GM18519 (cell line): ENCODE measurements at regions not wholly inside any gene's neighbourhood (a gene's known extent, or its start where the extent isn't known, plus 50 kb on each side); places are given as distances from the start of the nearest gene placed in this dataset.

Experiments
- ATAC-seq: cut with Tn5 transposase; IDR thresholded peaks from one replicate; pipeline ENCODE4 v1.9.1; 2021; ENCODE audit warnings: mild to moderate bottlenecking, moderate library complexity; ENCODE audit not compliant: unreplicated experiment, low FRiP score

DNA sequence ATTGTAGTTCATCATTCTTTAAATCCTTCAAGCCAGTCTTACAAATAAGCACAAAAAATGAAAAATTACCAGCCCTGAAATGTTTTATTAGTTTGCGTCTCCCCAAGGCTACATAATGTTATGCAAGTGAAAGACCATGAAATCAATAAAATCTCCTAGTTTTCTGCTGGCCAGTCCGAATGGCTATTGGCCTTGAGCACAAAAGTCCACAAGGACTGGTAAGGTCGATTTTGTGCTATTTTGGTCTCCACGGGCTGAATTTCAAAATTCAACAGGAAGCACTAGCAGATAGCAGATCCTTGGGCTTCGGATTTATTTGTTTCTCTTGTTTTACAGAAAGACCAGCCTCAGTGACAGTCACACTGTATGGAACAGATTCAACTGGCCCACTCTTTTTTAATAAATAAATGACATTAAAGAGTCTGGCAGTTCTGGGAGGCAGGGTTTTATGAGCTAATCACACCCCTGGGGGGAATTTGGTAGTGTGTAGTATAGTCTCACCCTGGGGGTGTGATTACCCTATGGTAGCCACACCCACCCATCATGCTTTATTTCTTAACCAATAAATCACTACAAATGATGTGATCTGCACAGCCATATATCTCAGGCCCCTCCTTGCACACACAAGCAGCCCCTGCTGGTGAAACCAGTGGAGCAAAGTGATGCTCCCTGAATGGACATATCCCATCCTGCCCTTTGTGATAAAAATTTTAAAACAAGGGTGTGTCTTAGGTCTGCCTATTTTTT, 51.1 kb upstream of the TMEM33 start:
- no peak for ATAC-seq

DNA sequence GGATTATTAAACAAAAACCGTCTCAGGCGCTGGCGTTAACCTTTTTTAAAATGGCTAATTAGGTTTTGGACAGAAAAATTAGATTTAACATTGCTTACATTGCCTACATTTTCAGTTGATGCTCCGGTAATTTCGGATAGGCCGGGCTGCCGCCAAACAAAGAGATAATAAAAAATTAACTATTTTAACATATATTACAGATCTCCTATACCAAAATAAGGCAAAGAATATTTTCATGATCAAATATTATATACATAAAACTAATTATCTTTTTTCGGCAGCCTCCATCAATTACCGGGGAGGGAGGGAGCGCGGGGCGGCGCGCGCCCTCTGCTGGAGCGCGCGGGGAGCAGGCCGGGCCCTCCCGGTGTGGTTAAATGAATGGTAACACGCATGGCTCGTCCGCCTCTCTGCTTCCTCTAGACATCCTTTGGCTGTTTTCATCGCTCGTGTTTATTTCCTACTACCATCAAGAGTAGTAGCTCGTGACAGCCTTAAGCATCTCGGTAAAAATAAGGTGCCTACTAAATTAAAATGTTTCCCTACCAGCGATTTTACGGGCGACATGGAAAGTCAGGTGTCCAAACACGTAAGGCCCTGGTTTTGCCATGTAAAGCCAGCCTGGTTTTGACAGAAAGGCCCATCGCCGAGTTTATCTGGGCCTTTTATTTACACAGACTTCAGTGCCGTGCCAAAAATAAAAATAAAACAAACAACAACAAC, 52.4 kb upstream of the TMEM33 start:
- no peak for ATAC-seq

DNA sequence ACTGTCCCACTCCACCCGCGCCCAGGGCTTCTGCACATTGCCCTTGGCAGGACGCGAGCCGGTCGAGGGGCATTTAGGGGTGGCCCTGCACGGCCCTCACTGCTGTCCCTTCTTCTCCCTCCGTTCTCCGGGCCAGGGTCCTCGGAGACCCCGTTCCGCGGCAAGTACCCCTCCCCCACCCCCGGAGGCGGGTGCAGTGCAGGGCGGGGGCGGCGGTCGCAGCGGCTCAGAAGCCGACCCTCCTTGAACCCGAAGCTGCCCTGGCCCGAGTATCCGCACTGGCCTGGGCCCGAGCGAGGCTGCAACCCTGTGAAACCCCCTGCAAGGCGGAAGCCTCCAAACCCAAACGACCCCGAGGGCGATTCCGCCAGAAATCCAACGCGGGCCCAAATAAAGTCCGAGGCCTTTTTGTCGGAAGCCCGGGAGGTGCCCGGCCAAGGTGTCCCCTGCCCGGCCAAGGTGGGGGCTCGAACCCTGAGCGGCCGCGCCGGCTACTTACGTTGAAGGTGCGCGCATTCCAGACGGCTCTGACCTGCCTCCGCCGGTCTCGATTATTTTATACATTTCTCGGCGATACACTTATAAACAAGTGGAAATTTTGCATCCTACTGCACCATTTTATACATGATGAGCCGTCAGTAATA, 53.1 kb upstream of the TMEM33 start:
- no peak for ATAC-seq

DNA sequence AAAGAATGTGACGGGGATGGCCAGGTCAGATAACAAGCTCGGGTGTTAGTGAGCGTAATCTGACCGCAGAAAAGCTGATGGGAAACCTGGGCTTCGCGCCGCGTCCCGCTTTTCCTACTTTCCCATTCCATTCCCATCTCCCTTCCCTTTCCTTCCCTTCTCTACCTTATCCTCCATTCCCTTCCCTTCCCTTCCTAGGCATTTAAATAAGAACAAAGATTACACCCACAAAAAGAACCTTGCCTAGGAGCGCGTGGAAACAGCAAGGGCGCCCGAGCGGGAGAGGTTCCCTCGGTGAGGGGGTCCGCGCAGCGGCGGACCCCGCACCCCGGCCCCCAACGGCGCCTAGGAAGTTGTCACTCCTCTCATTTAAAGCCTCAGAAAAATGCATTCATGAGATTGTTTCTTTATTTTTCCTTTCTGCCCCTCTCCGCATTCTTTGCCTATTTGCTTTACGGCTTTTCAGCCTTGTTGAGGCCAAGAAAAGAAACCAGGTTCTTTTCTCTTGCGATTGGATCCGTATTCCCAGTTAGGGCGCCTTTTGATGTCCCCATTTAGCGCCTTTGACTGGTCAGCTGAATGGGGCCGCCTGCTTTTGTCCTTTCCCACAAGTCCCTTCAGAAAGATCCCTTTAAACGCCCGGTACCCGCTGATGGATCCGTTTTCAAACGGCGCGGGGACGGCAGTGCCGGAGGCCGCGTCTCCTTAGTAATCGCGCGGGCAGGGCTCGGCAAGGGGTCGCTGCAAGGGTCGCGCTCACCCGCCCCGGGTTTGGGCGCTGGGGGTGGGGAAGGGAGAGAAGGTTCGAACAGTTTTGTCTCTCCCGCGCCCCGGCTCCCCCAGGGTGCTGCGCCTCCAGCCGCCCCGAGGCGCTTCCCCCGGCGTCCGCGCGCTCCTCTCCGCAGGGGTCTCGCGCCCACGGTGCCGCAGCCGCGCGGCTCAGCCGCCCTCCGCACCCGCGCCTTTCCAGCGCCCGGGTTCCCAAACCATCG, 54.1 kb upstream of the TMEM33 start:
- no peak for ATAC-seq

DNA sequence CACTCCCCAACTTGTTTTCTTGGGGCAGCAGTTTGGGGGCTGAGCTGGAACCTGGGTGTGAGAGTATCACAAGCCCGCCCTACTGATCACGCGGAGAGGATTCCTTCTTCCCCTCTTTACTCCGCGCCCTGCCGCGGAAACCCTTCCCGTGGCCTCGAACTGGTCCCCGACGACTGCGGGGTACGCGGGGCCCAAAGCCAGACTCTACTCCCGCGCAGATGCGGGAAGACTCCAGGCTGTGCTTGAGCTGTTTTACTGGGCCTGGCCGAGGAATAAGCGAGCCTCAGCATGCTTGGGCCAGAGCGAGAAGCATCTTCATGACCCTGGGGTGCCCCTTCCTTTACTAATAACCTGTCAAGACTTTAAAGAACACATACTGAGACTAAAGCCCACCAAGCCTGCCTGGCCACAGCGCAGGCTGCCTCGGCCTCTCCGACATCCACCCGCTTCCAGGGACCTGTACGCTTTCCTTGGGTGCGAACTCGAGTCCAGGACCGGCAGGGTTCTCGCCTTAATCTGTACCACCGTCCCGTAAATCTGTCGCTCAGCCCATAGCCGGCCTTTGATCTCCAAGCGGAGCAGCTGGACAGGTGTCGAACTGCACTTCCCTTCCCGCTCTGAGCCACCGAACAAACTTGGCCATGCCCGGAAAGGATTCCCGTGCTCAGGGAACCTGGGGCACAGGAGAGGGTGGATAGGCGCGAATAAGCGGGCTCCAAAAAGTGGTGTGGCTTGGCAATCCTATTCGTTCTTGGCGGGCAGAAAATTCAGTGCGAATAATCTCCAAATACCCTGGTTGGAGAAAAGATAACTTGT, 55.0 kb upstream of the TMEM33 start:
- no peak for ATAC-seq

DNA sequence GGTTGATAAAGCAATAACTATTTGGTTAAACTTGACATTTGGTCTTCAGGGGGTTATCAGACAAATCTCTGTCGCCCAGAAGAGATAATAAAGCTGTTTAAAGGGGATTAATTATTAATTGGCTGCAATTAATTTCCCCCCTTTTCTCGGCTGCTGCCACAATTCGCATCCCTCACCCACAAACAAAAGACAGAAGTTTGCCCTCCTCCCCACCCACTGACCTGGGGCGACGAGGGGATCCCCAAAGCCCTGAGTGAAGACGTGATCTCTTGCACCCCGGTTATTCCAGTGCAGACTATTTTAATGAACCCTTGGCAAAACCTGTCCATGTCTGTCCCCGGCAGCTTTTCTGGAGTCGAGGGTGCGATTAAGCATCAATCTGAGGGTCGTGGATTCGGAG, 55.7 kb upstream of the TMEM33 start:
- ATAC-seq = no peak

DNA sequence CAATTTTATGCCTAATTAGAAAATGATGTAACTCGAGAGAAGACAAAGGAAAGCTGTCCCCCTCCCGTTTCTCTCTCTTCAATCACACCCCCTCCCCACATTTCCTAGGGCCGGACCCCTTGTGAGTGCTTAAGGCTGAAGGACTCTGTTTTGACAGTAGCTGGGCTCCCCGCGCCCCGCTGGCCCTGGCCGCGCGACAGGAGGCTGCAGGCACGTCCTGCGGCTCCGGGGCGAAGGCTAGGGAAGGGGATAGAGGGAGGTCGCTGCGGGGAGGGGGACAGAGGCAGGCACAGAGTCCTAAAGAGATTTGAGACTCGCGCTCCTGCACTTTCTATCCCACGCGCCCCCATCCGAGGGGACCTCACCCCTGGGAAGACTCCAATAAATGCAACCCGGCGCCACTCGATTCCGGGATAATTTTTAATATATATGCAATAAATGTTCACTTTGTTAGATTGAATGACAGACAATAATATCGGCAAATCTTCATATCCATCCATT, 56.2 kb upstream of the TMEM33 start:
- ATAC-seq = no peak

DNA sequence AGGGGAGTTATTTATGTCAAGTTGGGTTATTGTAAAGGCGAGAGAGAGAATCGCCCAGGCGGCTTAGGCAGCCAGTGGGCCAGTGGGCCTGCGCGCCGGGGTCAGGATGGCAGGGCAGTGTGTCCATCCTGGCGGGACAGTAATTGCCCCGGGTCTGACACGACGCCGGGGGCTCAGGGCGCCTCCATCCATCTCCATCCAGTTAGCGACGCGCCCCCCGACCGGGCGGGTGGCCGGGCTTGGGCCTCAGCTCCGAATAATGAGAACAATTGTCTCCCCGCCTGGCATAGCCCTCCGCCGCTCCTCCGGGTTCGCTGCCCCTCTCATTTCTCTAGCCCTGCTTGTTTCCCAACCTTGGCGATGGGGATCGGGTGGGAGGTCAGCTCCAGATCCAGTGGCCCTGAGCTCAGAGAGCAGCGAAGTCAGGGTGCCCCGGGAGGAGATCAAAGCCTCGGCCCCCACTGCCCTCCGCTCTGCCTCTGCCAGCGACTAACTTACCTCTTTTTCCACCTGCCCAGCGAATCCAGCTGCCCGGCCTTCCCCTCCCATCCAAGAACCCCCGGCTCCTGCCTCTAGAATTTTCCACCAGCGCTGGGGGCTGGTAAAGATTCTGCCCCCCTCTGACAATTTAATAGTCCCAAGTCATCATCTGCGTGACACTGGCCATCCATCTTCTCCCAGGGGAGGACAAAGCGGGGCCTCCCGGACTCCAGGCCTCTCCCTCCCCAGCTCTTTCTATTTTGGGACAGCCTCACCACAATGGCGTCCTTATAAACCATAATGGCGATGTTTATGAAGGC, 56.9 kb upstream of the TMEM33 start:
- no peak for ATAC-seq

DNA sequence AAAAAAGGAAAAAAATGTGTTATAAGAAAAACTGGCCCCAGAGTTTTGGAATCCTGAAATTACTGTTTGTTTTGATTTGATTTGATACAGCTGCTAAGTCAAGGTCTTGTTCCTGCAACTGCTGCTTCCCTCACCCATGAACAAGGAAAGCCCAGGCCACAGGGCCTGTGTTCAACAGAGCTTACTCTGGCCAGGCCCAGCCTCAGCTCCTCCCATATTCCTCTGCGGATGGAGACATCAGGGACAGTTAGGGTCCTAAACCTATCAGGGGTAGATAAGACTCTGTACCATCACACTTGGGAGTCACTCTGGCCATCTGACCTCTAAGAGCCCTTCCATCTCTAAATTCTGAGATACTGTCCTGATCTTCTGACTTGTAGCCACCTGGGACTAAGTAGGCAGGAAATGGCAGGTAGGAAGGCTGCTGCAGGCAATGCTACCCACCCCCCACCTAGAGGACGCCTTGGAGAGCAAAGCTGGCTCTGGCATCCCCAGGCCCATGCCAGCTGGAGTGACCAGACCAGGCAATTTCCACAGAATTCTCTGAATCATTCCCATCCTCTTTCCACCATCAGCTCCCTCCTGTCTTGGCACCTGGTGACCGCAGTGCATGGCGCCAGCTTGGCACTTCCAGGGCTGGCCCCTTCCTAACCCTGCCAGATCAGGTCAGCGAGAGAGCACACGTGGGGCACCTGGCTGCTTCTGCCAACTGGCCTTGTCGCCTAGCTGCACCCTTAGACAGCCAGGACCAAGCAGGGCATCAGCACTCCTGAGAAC, 58.0 kb upstream of the TMEM33 start:
- no peak for ATAC-seq

DNA sequence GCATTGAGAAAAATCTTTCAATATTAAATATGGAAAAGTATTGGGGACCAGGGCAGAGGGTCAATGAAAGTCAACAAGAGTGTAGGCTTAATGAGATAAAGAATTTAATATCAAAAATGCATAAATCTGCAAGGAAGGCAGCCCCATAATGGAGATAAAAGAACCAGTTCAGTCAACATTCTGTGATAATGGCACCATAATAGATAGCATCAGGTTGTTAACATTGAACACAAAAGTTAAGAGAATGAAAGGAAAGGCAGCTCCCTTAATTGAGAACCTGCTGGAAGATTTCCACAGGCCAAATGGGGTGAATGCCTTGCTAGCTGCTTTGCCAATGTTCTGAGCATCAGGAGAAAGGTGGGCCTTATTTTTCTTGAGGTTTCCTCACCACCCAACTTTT, 60.4 kb upstream of the TMEM33 start:
- ATAC-seq = no peak

DNA sequence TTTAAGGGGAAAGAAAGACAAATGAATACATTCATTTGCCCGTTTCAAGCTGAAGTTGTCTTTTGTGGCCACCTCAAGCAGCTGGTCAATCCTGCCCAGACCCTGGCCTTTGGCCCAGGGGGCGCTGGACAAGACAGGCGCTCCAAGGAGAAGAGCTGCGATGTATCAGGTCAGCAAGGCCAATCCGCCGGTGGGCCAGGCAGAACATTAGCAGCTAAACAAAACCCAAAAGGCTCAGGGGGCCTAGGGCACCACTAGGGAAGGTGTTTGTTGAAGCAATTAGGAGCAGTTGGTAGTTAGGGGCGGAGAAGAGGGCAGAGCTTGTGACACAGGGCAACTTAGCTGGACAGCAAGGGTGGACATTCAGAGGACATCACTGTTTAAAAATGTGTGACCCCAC, 60.8 kb upstream of the TMEM33 start:
- ATAC-seq = no peak

DNA sequence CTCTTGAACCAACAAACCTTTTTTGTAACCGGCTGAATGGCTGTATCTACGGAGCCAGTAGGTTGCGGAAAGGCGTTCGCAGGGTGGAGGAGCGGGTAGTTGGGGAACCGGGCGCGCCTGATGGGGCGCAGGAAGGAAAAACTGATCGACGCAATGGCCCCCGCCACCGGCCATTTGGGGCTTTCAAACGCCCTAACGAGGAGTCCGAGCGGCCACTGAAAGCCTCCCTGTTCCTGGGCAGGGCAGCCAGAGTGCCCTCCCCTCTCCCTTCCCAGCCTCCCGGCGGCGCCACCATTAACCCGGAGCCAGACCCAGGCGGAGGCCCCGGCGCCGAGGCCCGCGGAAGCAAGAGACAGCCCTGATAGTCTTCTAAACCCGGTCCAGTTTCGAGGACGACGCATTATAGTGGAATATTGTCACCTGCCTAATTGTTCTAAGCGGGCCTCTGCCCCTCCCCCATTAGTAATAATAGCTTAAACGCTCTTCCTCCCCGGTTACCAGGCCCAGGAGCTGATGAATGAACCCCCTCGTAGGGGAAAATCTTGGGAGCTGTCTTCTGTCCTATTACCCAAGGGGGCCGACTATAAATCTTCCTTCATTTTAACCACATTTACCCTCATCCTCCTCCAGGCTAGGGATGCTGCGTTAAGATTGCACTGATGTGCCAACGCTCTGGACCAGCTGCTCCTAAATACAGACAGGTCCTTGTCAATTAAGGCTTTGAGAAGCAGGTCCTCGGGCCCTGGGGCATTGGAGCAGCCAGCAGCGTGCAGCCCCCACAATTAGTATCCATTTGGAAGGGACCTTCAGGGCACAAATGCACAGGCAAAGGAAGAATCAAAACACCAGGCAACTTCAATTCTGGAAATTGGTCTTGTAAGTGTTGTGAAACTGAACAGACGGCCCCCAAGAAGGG, 61.6 kb upstream of the TMEM33 start:
- ATAC-seq = no peak

DNA sequence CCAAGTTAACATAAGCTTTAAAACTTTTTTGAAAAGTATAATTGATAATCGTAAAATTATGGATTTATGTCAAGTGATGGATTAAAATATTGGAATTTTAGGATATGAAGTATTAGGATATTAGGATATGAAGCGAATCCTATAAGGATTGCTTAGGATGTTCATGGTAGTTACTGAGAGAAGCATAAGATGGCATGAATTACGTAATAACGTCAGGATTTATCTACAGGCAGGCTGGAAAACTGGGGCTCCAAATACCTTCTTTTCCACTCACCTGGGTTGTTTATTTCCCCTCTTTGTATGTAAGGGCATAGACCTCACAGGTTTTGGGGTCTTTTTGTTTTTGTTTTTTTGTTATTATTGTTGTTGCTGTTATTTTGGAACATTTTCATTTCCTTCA, 65.2 kb upstream of the TMEM33 start:
- no peak for ATAC-seq

DNA sequence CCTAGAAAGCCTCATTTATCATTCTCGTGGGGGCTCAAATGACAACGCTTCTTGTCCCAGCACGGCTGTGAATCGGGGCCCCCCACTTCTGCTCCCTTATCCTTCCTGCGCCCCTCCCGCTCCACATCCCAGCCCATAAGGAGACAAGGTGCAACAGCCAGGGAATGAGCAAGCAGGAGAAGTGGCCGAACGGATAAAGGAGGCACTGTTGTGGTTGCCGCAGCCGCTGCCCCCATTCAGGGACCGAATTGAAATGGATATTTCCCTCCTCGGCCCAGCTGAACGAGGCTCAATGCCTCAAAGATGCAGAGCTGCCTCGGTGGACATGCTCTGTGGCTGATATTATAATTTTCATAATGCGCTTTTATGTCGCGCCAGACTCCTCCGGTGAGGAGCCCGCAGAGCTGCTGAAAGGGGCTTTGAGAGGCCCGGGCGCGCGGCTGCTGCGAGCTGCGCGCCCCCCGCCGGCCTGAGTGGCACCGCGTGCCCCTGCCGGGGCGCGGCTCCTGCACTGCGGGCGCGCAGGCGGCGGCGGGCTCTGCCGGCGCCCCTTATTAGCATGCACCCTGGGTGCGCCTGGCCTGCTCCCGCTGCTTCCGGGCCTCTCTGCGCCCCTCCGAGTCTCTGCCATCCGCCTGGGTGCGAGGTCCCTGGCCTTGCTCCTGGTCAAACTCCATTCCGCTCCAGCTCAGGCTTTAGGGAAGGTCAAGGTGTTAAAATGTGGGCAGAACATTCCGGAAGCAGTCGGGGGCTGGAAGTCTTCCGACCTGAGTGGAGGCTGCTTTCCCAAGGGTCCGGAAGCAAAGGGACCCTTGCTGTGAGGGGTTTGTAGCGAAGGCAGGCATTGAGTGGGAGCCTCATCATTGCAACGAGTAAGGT, 68.2 kb upstream of the TMEM33 start:
- no peak for ATAC-seq

DNA sequence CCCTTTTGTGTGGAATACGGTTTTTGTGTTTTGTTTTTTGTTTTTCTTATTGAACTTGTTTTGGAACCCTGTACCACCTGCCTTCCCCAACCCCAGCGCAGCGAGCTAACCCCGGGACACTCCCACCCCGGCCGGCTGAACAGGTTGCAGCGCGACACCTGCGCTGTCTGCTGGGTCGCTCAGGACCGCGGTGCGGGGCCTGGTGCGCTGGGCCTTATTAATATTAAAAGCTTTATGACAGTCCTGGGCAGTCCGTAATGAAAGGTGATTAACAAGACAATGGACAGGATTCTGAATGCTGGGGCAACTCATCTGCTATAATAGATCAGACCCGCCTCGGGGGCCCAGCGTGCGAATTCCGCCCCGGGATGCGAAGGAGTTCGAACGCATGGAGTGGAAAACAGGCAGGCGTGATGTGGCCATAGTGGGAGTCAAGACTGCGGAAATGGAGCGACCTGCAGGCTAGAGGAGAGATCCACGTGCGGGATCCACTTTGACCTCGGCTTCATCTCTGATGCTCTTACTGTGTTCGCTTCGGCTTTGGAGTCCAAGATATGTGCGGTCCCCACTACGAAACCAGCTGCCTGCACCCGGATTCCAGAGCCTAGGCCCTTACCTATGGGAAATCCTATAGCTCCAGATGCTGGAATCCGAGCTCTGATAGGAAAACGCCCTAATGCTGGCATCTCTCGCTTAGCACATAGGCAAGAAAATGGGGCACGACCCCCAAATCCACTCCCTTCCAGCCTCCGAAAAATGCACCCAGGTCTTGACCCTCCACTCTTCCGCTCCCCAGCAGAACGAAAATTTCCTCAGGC, 69.0 kb upstream of the TMEM33 start:
- no peak for ATAC-seq
